SK-N-SH treated with all-trans-retinoic acid at 6 μM for 48 hours (cell line): ENCODE measurements at regions not wholly inside any gene's neighbourhood (a gene's known extent, or its start where the extent isn't known, plus 50 kb on each side); places are given as distances from the start of the nearest gene placed in this dataset.
"Not testable (repeated sequence)": the region's sequence is repeated elsewhere in the genome, so short reads cannot be mapped to it uniquely, and the experiment has no call there.

Source experiments
- ATAC-seq: fragments of 200-7000 bp; cut with Tn5 transposase; 3 replicates; pipeline ENCODE4 v1.9.1; 2020; ENCODE audit warnings: mild to moderate bottlenecking, moderate library complexity
- CSDC2 ChIP-seq: fragments of 250-450 bp; sonication (Bioruptor Pico); IDR thresholded peaks from 2 replicates; pipeline ENCODE4 v1.5.0; 2020; ENCODE audit warnings: mild to moderate bottlenecking, moderate library complexity
- GLIS3 ChIP-seq: fragments of 250-450 bp; sonication (Bioruptor Pico); IDR thresholded peaks from 2 replicates; pipeline ENCODE4 v1.5.0; 2020; ENCODE audit warnings: mild to moderate bottlenecking, moderate library complexity
- ISL1 ChIP-seq: fragments of 250-450 bp; sonication (Bioruptor Pico); IDR thresholded peaks from 2 replicates; pipeline ENCODE4 v2.1.2; 2022; ENCODE audit warnings: mild to moderate bottlenecking, moderate library complexity
- PPARA ChIP-seq: fragments of 250-450 bp; sonication (Bioruptor Pico); IDR thresholded peaks from 2 replicates; pipeline ENCODE4 v1.5.0; 2020; ENCODE audit warnings: mild to moderate bottlenecking, borderline replicate concordance
- RARB ChIP-seq: fragments of 250-450 bp; sonication (Bioruptor Pico); IDR thresholded peaks from 2 replicates; pipeline ENCODE4 v1.8.0; 2021; ENCODE audit warnings: mild to moderate bottlenecking, moderate library complexity
- SNAI2 ChIP-seq: fragments of 250-450 bp; sonication (Bioruptor Pico); IDR thresholded peaks from 2 replicates; pipeline ENCODE4 v1.5.0; 2020; ENCODE audit warnings: mild to moderate bottlenecking, moderate library complexity
- TCF4 ChIP-seq: fragments of 250-450 bp; sonication (Bioruptor Pico); IDR thresholded peaks from 2 replicates; pipeline ENCODE4 v1.8.0; 2021; ENCODE audit warnings: mild to moderate bottlenecking, moderate library complexity, borderline replicate concordance
- TOX ChIP-seq: fragments of 250-450 bp; sonication (Bioruptor Pico); IDR thresholded peaks from 2 replicates; pipeline ENCODE4 v1.8.0; 2021; ENCODE audit warnings: mild to moderate bottlenecking, moderate library complexity, borderline replicate concordance
- ZC3H10 ChIP-seq: fragments of 250-450 bp; sonication (Bioruptor Pico); IDR thresholded peaks from 2 replicates; pipeline ENCODE4 v1.5.1; 2021; ENCODE audit warnings: mild to moderate bottlenecking, moderate library complexity
- ZFP30 ChIP-seq: fragments of 450-650 bp; formaldehyde crosslinking; IDR thresholded peaks from 2 replicates; pipeline ENCODE4 v1.5.0; 2022; ENCODE audit warnings: mild to moderate bottlenecking, moderate library complexity
- ZNF565 ChIP-seq: fragments of 450-650 bp; formaldehyde crosslinking; conservative IDR thresholded peaks from 2 replicates; pipeline ENCODE4 v1.5.0; 2020; ENCODE audit warnings: low read depth, mild to moderate bottlenecking, moderate library complexity
- ZNF70 ChIP-seq: fragments of 450-650 bp; formaldehyde crosslinking; IDR thresholded peaks from 2 replicates; pipeline ENCODE4 v1.5.0; 2020; ENCODE audit warnings: mild to moderate bottlenecking, moderate library complexity
- TF ChIP-seq, protein P1 (sequence below): fragments of 250-450 bp; sonication (Bioruptor Pico); IDR thresholded peaks from 2 replicates; pipeline ENCODE4 v1.8.0; 2021; ENCODE audit warnings: low read depth, mild to moderate bottlenecking, moderate library complexity, borderline replicate concordance
- TF ChIP-seq, protein P2 (sequence below): fragments of 250-450 bp; sonication (Bioruptor Pico); IDR thresholded peaks from 2 replicates; pipeline ENCODE4 v1.5.1; 2021; ENCODE audit warnings: mild to moderate bottlenecking, moderate library complexity

DNA sequence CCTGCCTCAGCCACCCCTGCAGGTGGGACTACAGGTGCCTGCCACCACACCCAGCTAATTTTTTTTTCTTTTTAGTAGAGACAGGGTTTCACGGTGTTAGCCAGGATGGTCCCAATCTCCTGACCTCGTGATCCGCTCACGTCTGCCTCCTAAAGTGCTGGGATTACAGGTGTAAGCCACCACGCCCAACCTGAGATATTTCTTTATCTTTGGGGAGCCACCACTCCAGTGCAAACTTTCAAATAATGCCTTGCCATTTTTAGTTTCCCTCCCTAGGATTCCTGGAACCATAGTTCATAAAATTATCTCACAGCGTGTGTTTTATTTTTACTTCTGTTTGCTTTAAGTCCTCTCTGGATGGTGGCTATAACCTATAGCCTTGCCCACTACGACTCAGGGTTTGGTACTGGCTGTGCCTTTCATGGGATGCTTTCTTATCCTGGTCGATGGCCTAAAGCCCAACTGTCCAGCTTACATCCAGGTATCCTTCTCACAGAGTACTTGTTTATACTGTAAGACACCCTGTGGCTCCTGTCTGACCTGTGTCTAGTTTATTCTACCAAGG, 374.7 kb upstream of the NPAP1 start:
- not testable (repeated sequence) for ATAC-seq

DNA sequence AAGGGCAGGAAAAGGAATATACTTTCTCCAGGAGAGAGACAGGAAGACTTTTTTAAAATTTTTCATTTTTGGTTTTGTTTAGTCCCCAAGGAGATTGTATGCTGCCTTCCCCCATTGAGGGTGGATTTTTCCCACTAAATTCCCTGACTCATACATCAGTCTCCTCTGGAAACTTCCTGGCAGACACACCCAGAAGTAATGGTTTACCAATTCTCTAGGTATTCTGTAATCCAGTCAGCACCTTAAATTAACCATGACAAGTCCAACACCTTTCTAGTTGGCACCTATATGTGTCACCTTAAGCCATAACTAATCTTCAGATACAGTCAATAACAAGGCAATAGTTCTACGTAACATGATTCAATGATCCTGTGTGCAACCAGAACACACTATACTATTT, 373.6 kb upstream of the NPAP1 start:
- not testable (repeated sequence) for ATAC-seq

DNA sequence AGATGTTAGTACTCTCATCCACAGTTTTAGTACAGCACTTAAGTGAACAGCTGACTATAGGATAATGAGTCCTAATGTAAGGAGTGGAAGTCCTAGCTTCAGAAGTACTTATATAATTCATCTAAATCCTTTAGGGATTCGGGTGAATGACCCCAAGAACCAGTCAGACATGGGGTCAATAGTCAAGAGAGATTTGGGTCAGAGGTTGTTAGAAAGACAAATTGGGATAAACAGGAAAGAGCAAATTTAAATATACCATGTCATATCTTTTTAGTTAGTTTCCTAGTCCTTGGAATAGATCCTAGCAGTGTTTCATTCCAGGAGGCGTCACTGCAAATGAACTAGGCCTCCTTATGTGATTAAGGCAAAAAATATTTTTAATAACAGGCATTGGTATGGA, 370.8 kb upstream of the NPAP1 start:
- not testable (repeated sequence) for ATAC-seq

DNA sequence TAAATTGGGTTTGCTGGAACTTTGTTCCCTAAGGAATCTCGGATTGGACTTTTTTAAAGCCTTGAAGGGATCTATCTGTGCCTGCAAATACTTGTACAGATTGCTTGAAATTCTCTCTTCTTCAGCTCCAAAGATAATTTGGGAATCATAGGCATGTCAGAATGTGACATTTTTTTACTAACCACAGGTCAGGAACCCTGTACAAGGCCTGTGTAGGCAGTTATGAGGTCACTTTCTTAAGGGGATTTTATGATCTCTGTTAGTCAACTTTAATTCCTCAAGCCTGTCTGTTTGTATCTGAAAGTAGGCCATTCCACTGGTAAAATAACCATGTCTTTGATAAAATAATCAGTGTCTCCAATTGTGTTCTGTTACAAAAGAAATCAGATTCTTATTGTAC, 369.9 kb upstream of the NPAP1 start:
- not testable (repeated sequence) for ATAC-seq

DNA sequence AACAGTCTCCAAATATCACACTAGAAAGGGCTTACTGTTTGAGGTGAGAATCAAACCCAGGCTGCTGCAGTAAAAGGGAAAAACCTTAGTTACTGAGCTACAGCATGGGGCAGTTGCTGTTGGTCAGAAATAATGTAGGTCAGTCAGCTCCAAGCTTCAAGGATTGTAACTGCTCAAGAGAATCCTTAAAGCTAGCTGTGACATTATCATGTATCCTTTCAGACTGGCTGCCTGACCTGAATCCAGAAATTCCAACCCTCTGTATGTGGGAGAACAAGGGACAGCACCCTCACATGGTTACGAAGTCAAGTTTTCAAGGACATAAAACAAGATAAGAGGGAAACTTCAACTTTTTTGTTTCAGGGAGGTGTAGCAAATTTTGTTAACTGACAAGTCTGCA, 365.9 kb upstream of the NPAP1 start:
- ATAC-seq, result not testable (repeated sequence)

DNA sequence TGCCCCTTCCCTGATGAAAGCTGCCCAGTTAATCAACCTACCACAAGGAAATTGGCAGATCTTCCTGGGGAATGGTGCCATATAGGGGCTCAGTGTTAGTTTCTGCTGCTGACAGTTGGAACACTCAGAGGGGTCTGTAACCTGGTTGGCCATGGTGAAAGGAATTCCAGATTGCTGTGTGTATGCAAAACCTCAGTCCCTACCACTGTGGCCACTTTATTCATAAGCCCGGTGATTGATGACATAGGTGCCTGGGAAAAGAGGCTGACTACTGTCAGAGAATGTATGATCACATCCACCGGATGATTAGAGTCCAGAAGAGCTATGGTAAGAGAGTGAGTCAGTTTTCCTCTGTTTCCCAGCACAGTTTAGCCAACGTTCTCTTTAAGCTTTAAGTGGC, 363.9 kb upstream of the NPAP1 start:
- not testable (repeated sequence) for ATAC-seq

DNA sequence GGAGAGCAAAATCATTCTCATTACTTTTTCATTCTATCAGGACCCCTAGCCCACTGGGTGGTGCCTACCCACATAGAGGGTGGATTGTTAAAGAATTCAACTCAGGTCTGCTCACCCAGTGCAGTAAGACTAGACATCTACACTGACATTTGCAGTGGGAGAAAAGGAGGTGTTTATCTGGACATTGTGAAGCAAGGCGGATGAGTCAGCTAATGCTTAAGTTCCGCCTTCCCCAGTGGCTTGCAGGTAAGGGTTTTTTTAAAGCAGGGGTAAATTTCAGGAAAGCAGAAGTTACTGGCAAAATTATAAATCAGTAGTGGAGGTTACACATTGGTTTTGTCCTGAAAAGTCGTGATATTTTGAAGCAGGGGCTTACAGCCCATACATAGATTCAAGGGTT, 359.2 kb upstream of the NPAP1 start:
- ATAC-seq, result not testable (repeated sequence)

DNA sequence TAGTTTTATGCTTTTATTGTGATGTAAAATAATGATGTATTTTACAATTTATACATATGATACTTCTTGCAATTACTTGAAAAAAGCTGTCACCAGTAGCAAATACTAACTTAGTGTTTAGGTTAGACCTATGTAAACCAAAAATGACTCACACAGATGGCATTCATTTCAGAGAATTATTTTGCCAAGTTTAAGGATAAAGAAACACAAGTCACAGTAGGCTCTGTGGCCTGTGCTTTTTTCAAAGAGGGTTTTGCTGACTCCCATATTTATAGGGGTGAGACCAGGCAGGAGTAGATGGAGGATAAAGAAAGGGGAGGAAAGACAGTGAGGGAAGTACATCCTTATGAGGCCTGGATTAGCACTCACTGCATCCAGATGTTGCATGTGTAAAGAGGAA, 356.6 kb upstream of the NPAP1 start:
- ATAC-seq, result no peak
- TF ChIP-seq, protein P1, sequence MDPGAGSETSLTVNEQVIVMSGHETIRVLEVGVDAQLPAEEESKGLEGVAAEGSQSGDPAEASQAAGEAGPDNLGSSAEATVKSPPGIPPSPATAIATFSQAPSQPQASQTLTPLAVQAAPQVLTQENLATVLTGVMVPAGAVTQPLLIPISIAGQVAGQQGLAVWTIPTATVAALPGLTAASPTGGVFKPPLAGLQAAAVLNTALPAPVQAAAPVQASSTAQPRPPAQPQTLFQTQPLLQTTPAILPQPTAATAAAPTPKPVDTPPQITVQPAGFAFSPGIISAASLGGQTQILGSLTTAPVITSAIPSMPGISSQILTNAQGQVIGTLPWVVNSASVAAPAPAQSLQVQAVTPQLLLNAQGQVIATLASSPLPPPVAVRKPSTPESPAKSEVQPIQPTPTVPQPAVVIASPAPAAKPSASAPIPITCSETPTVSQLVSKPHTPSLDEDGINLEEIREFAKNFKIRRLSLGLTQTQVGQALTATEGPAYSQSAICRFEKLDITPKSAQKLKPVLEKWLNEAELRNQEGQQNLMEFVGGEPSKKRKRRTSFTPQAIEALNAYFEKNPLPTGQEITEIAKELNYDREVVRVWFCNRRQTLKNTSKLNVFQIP (CRISPR knock-in tag), result no peak
- no peak for TF ChIP-seq GLIS3 (CRISPR knock-in tag)
- no peak for TF ChIP-seq RARB (CRISPR knock-in tag)
- TF ChIP-seq ZNF70, result no peak
- no peak for TF ChIP-seq ISL1 (CRISPR knock-in tag)
- TF ChIP-seq, all 23 proteins: peak for 0

DNA sequence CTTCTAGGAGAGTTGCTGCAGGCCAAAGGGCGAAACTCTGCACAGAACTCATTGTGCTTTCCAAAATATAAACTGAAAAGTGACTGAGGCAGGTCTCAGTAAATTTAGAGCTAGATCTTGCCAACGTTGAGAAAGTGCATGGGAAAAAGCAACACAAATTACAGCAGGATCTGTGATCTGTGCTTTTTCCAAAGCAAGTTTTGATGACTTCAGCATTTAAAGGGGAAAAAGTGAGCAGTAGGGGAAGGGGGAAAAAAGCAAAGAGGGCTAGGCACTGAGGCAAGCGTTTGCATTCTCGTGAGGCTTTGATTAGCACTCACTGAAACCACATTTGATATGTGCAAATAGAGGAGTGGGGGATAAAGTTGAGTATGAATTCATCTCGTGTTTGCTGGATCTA, 351.5 kb upstream of the NPAP1 start:
- not testable (repeated sequence) for ATAC-seq

DNA sequence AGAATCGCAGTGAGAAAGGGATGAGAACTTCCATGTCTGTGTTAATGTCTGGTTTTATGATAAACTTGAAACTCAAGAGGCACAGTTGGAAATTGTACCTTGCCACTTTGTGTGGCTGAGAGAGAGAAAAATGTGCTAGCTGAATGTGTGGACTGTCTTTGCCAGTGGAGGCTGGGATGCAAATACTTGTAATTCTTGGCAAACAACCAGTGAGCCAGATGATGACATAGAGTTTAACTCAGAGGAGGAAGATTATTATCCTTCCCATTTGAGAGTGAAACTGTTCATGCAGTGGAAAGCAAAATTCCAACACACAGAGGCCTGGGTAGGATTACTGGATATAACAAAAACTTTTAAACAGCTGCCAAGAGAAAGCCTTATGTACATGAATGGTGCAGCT, 349.1 kb upstream of the NPAP1 start:
- ATAC-seq, result not testable (repeated sequence)

DNA sequence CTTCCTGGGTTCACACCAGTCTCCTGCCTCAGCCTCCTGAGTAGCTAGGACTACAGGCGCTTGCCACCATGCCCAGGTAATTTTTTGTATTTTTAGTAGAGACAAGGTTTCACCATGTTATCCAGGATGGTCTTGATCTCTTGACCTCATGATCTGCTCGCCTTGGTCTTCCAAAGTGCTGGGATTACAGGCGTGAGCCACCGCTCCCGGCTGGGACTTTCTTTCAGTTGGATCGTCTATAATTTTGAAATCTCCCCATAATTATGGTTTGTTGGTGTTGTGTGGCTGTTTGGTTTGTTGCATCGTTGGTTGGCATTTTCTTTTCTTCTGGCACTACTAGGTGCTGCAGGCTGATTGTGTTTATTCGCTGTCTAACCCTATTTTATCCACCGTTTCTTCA, 343.6 kb upstream of the NPAP1 start:
- not testable (repeated sequence) for ATAC-seq

DNA sequence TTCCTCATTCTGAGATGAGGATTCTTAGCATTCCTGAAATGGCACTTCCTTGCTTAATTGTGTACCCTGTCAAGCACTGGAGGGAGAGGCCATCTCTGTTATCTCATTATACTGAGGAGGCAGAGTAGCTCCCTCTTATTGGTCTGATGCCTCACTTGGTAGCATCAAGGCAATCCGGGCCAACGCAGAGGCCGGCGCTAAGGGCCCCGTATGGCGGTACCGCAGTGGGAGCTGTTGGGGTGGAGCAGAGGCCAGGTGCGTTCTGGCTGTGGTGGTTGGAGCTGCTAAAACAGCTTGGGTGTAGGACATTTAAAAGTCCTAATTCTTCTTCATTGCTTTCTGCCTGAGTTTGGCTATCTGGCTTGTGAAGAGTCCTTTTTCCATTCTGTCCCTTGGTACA, 333.7 kb upstream of the NPAP1 start:
- not testable (repeated sequence) for ATAC-seq

DNA sequence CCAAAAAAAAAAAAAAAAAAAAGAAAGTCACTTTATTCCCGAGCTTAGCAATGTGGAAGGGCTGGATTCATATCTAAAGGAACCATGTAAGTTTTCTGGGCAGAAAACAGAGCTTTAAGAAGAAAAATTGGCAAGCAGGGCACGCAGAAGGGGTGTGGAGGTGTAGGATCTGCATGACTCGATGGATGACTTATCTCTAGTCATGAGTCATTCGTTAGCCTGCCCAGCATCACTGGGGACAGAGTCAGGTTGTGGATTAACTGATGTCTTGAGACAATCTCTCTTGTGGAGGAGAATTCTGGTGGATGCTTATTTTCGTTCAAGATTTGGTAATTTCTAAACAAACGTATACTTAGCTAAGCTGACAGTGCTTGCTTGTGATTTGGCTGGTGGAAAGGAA, 322.8 kb upstream of the NPAP1 start:
- not testable (repeated sequence) for ATAC-seq

DNA sequence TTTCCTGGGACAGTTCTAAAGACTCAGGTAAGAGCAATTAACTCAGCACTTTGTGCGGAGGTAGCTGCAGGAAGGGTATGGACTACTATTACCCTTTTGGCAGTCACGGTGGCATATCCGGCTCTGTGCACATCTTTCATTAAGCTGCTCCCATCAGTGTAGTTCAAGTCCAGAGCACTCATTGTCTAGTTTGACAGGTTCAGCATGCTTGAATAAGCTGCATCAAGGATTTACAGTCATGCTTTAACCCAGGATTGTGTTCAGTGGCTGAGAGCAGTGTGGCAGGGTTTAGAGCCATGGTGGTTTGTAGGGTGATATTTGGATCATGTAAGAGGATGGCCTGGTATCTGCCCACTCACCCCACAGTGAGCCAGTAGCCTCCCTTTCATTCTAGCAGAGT, 294.5 kb upstream of the NPAP1 start:
- not testable (repeated sequence) for ATAC-seq

DNA sequence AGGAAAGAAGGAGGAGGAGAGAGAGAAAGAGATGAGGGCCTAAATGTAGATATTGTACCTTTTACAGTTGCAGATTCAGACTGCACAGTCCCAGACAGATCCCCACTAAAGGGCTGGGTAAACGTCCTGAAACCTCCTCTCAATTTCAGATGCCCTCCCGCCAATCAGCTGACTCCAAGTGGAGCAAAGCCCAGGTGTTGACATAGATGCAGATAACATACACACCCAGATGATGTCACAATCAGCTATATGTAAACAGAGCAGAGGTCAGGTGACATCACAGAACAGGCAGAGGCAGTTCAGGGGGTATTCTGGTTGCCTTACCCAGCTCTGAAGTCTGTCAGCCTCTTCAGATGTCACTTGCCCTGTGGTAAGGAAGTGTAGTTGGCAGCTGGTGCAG, 290.3 kb upstream of the NPAP1 start:
- not testable (repeated sequence) for ATAC-seq

DNA sequence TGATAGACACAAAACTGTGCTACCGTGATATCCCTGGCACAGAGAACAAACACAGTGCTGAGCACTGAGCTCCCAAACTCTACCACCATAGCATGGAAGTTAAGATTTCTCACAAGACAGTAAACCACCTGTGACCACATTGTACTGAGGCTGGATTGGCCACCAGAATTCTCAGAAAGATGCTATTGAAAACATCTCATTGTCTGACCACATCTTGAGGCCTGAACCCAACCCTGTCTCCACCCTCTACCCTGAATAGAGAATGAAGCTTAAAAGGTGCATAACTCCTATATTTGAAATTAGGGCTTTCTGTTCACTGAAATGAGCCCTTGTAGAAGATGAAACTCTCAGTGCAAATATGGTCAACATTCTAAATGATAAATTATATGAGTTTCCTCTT, 281.3 kb upstream of the NPAP1 start:
- no peak for ATAC-seq
- no peak for TF ChIP-seq ZFP30 (CRISPR knock-in tag)
- TF ChIP-seq, protein P2, sequence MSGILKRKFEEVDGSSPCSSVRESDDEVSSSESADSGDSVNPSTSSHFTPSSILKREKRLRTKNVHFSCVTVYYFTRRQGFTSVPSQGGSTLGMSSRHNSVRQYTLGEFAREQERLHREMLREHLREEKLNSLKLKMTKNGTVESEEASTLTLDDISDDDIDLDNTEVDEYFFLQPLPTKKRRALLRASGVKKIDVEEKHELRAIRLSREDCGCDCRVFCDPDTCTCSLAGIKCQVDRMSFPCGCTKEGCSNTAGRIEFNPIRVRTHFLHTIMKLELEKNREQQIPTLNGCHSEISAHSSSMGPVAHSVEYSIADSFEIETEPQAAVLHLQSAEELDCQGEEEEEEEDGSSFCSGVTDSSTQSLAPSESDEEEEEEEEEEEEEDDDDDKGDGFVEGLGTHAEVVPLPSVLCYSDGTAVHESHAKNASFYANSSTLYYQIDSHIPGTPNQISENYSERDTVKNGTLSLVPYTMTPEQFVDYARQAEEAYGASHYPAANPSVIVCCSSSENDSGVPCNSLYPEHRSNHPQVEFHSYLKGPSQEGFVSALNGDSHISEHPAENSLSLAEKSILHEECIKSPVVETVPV (CRISPR knock-in tag), result no peak
- no peak for TF ChIP-seq ZC3H10 (CRISPR knock-in tag)
- no peak for TF ChIP-seq CSDC2 (CRISPR knock-in tag)
- no peak for TF ChIP-seq TCF4 (CRISPR knock-in tag)
- no peak for TF ChIP-seq TOX (CRISPR knock-in tag)
- TF ChIP-seq RARB (CRISPR knock-in tag), result no peak
- no peak for TF ChIP-seq ZNF70
- TF ChIP-seq ZNF565 (CRISPR knock-in tag), result no peak
- TF ChIP-seq ISL1 (CRISPR knock-in tag), result no peak
- no peak for TF ChIP-seq PPARA (CRISPR knock-in tag)
- no peak for TF ChIP-seq SNAI2 (CRISPR knock-in tag)
- no peak for TF ChIP-seq GLIS3 (CRISPR knock-in tag)
